CMK (cell line): ENCODE measurements at regions not wholly inside any gene's neighbourhood (a gene's known extent, or its start where the extent isn't known, plus 50 kb on each side); places are given as distances from the start of the nearest gene placed in this dataset.

Experiments used
- DNase-seq: peaks from one replicate; pipeline ENCODE4 v3.0.0-alpha.2; 2010; ENCODE audit warnings: low read depth

DNA sequence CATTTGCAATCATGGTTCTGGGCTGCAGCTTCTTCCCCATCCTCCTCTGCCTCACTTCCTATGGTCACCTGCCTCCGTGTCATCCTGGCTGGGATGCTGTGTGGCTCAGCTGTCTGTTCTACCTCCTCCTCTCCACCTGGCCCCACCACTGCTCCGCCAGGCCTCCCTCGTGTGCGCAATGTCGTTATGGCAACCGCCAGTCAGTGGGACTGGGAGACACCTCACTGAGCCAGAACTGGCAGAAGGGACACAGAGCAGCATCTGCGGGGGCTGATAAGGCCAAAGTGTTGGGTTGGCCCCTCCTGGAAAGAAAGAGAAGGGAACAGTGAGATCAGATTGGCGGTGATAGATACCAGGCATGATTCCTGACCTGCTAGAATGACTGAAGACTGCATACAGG is 527.5 kb downstream of the INHBA start:
- no peak for DNase-seq

DNA sequence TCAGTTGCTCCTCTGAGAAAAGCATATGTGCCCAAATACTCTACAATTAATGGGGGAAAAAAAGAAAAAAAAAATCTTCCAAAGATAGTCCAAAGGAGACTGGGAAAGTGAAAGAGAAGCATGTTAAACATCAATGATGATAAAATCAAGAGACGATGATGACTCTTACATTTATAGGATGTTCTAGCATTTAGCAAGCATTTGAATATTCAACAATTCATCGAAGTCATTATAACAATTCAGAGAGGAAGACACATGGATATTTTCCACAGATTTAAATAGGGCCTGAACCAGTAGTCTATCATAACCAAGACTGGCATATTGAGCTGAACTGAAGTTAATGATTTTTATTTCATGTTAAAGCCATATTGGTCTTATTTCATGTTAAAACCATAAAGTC is 528.4 kb downstream of the INHBA start:
- no peak for DNase-seq

DNA sequence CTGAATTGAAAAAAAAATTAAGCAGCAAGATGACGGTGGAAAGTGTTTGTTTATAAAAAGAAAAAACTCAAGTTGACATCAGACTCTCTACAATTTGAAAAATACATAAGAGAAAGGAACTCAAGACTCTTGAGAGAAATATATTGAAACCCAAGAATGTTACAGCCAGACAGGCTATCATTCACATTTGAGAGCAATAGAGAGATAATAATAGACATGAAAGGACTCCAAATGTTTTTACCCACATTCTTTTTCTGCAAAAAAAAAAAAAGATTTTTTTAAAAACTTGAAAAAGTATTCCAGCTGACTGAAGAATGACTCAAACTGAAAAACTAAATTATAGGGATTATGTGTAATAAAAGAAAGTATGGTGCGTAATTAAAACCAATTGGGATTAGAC is 532.4 kb downstream of the INHBA start:
- DNase-seq = no peak

DNA sequence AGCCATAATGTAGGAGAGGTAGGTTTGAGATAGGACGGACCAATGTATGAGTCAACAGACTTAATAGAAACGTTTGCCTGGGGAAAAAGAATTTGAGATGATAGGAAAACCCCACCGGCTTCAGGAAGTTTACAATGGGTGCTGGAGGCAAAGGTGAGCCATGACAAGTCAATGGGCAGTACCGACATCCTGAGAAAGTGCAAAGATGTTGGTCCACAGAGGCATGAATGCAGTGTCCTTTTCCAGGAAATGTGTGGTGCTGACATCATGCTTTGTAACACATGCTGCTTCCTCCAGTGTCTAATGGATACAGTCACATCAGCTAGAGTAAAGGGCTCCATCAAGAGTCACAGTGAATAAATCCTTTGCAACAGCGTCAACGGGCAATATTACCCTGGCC is 533.6 kb downstream of the INHBA start:
- DNase-seq = no peak

DNA sequence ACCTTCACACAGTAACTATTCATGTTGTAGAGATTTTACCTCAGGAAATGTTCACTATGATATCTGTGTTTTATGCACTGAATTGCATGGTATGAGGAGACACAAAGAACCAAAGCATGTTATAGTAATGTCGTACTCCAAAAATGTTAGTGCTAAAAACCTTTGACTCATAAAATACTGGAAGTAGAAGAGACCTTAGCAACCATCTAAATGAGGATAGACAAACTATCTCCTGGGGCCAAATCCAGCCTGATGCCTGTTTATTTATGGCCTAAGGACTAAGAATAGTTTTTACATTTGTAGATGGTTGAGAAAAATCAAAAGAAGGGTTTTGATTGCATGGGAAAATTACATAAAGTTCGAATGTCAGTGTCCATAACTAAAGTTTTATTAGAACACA is 535.1 kb downstream of the INHBA start:
- DNase-seq = no peak

DNA sequence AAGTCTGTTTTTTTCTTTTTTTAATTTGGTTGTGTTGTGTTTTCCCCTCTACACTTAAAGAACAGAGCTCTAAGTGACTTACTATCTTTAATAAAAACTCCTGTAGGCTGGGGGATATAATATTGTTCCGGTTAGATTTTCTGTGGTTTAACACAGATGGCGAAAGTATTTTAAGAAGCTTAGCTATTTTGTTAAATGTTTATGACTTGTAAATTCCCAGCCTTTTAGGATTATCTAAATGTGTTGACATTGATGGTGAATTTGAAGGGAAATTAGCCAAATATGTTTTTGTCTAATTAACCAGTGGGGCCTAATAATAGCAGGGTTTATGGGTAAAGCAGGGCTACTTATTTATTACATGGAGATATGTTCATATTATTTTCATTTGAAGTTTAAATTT is 538.5 kb downstream of the INHBA start:
- no peak for DNase-seq

DNA sequence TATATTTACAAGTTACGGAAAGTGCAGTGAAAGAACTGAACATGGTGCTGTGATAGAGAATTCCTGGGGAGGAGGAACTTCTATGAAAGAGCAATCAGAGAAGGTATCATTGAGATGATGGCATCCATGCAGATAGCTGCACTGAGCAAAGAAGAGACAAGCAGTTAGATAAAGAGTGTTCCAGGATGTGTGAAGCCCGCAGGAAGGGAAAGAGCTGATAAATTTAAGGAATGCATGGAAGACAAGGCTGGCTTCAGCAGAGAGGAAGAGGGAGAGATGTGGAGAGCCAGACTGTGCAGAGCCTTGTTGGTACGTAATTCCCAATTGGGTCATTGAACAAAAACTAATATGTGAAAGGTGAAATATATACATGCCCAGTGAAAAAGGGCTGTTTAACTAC is 538.9 kb downstream of the INHBA start:
- no peak for DNase-seq

DNA sequence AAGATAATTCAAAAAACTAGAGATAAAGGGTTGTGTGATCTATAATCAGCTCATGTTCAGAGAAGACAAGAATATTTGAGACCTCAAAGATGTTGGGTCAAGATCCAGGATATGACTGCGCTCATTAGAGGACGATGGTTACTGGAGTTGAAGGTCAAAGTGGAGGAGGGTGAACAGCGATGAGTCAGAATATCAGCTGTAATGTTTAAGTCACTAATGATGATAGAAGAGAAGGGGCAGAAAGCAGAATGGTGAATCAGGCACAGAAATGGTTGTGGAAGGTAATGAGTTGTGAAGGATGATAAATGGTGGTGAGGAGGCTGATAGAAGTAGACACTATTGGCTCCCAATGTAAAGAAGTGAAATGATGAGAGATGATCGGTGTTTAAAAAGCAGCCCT is 540.3 kb downstream of the INHBA start:
- no peak for DNase-seq

DNA sequence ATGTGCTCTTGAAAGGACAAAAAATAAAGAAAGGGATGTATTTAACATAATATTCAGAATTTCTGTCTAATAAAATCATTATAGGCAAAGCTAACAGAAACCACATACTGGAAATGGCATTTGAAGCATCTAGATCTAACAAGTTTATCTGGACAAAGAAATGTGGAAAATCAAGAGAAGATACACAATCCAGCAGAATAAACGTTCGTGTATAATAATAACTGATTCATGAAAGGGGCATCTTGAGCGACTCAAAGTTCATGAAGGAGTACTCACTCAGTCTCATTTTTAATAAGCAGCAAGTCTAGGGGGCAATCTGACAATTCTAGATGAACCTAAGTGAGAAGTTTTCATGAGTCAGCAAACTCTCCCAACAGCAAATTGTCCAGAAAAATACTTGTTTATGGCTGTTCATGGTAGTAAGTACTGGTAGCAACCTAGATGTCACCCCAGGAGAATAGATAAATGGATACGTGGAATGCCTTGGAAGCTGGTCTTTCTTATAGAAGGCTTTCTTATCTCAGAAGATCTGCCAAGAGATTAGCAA is 541.8 kb downstream of the INHBA start:
- no peak for DNase-seq

DNA sequence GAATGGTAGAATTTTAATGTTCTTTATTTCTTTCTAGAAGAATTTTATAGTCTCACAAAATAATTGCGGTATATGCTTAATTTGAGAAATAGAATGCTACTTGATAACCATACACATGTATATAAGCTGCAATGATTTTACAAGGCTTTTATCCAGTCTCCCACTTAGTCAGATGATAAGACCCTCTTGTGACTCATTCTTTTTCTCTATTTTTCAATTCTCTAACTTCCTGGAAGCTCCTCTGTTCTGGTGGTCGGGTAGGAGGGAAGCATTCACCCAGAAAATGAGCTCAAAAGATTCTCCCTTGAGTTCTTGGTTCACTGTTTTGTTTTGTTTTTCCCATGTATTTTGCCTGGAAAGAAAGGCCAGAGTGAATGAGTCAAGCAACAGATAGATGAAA is 546.6 kb downstream of the INHBA start:
- DNase-seq = no peak

DNA sequence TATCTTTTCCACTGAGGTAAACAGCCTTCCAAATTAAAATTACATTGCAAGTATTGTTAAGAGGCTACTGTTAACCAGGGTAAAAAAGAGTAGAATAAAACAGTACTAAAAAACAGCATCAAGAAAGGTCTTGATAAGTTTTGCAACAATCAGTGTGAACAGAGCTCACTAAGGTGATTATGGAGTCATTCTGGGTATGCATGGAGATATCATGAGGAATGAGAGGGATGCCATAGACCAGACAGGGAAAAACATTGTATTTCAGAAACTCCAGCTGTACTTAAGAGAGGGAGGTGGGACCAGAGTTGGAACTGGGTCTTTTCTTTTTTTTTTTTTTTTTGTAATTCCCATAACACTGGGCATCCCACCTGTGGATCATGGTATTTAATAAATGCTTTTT is 549.6 kb downstream of the INHBA start:
- no peak for DNase-seq

DNA sequence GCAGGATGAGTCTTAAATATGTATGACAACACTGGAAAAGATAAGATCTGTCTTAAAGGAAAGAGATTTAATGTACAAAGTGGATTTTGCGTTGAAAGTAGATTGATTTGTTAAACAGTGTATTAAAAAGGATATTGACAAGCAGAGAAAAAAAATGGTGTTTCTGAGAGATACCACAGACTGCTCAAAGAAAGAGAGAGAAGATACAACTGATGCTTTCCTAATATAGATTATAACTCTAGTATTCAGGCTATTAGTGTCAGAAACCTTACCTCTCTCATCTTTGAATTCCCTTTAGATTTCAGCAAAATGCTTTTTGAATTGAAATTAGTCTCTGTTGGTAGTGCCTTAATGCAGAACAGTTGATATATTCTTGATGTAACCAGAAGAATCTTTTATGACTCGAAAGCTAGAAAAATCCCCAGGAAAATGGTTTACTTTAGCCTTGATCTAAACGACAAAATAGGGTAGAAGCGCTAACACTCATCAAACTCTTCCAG is 550.7 kb downstream of the INHBA start:
- DNase-seq = no peak

DNA sequence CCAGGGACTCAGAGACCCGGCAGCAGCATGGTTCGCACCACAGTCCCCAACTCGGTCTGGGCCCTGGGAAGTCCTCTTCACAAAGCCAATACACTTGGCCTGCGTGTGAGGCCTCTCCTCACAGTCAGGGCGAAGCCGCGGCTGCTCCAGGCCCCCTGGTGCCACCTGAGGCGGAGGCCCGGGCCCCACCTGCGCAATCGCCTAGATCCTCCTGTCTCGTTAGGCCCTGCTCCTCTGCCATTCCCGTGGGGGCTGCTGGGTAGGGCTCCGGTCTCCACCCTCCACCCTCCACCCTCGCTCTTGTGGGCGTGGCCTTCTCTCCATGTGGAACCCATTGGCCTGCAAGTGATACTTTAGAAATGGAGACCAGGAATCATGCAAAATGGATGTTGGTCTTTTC is 553.3 kb downstream of the INHBA start:
- DNase-seq = no peak

DNA sequence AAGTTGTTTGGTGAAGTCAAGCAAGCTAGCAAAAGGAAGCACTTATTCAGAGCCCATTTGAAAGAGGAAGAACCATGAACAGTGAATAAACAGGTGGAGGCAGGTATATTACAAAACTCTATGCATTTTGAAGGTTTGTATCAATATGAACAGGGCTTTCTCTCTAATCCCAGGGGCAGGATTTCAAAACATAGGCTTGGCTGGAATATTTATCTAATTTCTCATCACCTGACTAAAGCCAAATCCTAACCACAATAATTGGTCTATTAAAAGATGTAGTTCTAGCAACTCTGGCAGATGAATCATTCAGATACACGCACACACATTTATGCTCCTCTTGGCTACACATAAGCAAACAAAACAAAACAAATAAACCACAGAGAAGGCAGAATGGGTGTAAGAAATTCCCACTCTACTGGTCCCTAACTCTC is 554.4 kb downstream of the INHBA start:
- no peak for DNase-seq

DNA sequence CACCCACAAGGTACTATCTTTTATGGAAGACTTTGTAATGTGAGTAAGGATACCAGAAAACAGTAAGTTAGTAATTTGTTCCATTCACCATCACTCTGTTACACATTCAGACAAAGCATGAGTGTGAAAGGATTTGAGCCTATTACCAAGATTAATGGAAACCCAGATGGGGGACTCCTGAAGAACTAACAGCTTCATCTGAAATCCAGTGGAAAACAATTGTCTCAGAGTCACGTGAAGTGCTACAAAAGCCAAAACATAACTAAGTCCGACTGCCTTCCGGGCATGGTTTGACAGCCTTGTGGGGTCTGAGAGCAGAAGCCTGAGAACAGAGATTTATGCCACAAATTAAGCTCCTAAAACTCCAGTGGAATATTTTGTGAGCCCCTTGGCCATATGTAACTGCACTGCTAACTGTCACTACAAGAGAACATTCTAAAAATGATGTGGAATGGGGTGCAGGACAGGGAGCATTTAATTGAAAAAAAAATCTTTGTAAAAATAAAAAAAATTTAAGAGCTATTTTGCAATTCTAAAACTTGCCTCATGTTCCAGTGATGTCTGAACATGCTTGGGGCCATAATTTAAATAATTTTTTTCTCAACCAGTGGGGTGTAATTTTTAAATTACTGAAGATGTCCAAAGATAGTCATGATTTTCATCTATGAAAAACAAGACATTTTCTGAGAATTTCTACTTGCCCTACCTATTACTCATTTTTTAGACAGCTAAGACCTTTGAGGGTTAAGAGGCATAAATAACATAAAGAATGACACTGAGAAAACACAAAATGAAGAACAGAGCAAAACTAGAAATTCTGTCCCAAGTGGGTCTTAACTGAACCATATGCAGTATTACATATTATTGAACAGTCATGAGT is 555.0 kb downstream of the INHBA start:
- DNase-seq = no peak

DNA sequence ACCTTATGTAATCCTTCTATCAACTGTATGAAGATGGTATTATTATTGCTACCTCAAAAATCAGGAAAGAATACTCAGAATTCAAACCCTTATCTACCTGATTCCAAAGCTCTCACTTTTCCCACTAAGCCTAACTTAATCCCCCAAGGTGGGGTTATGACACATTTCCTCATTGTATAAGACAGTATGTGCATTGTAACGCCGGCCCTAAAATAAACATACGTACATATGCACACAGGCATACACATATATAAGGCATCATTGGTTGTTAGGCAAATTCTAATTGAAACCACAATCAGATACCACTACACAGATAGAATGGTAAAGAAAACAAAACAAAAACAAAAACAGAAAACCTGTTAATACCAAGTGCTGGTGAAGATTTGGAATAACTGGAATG is 556.5 kb downstream of the INHBA start:
- no peak for DNase-seq

DNA sequence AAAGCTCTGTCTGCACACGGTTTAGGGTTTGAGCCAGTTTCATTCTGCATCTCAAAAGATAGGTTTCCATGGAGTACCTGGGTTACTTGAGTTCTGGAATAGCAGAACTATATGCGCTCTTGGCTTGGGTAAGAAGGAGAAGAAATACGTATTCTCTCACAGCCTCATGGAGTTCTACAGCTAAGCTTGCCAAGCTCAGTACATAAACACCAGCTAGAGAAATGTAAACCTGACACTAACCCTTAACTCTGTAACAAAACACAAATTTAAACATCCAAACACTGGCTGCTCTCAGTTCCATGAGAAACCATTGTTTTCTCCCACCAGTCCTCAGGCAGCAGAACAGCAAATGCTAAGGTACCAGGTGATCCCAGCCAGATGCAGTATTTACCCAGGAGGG is 557.2 kb downstream of the INHBA start:
- DNase-seq = no peak

DNA sequence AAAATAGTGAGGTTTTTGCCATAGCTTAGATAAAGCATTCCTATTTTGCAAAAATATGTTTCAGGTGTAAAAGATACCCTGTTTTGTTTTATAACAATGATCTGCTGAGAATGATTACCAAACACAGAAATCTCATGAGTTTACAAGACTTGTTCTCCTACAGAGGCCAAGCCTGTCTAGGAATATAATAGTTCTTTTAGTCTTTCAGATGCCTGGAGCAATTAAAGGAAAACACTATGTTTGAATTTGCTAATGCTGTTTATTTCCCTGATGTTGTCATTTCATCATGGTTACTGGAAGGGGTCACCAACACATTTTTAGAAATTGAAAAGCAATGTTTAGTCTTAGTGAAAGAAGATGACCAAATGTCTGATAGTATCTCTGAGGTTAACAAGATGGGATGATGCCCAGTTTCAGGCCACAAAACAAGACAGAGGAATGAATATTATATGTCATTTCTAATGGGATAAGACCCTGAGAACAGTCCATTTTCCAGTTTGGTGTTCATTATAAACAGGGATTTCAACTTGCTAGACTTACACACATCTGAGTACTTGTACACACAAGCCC is 559.9 kb downstream of the INHBA start:
- no peak for DNase-seq

DNA sequence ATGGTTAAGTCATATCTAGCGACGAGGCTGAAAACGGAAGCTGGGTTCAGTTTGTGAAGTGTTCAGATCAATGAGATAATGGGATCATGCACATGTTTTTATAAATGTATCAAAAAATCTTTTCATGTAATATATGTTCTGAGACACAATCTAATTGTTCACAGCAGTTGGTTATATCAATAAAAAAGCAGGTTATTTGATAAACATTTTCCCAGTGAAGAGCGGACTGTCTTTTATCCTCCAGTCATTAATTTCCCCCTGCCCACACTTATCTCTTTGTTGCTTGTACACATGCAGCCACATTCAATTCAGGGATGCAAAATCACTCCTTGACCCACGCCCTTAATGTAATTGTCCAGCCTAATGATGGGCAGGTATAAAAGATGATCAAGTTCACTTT is 563.1 kb downstream of the INHBA start:
- no peak for DNase-seq

DNA sequence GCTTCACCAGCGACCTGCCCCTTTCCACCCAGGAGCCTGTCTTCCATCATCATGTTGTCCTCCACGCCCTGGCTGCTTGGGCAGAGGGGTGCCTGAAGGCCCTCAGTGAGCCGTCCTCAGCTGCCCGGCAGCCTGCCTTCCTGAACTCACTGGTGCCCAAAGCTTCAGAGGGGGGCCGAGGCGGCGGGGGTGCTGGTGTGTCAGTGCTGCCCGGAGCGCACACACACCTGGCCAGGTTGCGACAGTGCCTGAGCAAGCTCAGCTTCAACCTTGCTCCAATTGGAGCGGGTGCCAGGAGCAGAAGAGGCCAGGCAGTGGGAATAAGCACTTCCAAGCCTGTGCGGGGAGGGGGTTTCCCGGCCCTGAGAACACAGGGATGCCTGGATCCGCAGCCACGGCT is 566.3 kb downstream of the INHBA start:
- DNase-seq = no peak

DNA sequence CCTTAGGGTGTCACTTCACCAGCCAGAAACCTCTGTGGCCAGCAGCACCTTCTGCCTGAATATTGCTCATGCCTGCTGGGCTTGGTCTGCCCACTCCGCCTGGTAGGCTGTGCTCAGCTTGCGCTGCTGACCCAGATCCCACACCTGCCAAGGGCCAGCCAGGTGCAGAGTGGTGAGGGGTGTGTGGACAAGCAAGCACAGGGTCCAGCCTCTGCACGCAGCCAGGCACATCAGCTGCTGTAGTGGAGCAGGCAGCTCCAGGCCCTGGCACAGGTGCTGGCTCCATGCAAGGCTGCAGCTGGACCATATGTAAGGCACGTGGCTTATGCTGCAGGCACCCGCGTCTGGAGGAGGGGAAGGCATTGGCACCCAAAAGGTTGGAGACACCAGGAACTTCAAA is 567.4 kb downstream of the INHBA start:
- no peak for DNase-seq

DNA sequence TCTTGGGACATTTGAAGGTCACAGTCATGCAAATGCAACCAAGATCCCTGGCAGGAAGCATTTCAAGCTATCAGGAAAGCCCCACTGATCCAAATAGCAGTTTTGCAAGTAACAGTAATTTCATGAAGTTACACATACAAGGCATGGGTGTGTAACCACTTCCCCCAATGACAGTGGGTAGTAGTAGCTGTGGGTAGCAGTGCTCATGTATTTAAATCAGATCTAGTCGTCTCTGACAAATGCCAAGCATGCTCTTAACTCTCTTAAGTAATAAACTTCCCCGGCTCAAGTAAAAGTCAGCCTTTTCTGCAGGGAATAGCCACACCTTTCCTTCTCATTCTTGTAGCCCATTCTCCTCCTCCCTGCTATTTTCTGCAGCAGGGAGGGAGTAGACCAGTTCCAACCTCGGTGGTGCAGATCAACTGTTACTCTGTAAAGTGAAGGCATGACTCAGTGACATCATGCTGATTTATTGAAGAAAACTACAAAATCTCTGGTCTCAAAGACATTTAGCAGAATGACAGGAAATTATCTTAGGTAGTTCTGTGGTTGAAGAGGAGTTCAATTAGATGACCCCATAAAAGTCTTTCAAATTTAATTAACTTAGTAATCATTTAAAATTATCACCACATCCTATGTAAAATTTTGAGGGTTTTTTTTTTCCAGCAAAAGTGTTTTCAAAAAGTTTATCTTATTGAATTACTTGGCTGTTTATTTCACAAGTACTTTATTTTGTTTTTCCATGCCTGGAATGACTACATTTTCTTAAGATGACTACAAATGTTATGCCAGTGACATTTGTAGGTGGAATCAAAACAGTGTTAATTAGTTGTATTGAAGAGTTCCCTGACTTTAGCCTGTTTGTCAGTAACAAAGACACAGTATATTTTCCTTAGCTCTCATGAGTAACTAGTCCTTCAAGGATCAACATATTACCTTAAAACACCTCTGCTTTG is 568.3 kb downstream of the INHBA start:
- no peak for DNase-seq
